ENCODE measurements at regions not wholly inside any gene's neighbourhood (a gene's known extent, or its start where the extent isn't known, plus 50 kb on each side); places are given as distances from the start of the nearest gene placed in this dataset.

GRCh38 chr16:80344570-80344969 is 196.2 kb upstream of the DYNLRB2 start:
- TF ChIP-seq, protein P1, sequence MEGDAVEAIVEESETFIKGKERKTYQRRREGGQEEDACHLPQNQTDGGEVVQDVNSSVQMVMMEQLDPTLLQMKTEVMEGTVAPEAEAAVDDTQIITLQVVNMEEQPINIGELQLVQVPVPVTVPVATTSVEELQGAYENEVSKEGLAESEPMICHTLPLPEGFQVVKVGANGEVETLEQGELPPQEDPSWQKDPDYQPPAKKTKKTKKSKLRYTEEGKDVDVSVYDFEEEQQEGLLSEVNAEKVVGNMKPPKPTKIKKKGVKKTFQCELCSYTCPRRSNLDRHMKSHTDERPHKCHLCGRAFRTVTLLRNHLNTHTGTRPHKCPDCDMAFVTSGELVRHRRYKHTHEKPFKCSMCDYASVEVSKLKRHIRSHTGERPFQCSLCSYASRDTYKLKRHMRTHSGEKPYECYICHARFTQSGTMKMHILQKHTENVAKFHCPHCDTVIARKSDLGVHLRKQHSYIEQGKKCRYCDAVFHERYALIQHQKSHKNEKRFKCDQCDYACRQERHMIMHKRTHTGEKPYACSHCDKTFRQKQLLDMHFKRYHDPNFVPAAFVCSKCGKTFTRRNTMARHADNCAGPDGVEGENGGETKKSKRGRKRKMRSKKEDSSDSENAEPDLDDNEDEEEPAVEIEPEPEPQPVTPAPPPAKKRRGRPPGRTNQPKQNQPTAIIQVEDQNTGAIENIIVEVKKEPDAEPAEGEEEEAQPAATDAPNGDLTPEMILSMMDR (IDR thresholded peaks at IDR 0.05; ENCODE audit: insufficient read depth, low read depth, low read length), result no peak
- CTCF ChIA-PET, result interaction anchor here (1.5 kb wide), 1 partner anchor 14 kb away, joined by 3 read pairs; no protein-coding TSS in a partner anchor
- POLR2A ChIA-PET, result no interaction called here
- Histone ChIP-seq H3K36me3 (ENCODE audit: control insufficient read depth, insufficient read depth, low read length) (no peaks in the 10 kb centered on the region), H3K27me3 (ENCODE audit: control insufficient read depth, insufficient read depth, low read length) (no peaks in the 10 kb centered on the region; the same call in 1 of the 2 replicates), H3K4me3 (ENCODE audit: low read depth, low read length) (no peak overlapping the region)
- DNase-seq (ENCODE audit: low read depth), result no peak

DNA sequence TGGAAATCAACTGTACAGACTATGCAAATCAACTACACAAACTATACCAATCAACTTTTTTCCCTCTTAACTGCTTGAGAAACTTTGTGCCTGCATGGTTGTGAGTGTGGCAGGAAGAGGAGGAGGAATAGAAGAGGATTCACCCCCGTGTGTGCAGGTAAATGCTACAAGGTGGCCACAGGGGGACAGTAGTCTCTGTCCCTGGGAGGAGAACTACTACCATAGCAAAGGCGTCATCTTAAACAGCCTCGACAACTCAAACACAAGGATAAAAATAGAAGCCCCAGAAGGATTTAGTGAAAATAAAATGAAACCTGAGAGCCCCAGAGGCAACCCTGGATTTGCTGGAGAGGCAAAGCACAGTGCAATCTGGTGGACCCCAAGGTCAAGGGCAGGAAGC is 199.5 kb upstream of the DYNLRB2 start:
- POLR2A ChIA-PET, result no interaction called here
- Histone ChIP-seq H3K36me3 (ENCODE audit: control insufficient read depth, insufficient read depth, low read length) (no peaks in the 10 kb centered on the region), H3K27me3 (ENCODE audit: control insufficient read depth, insufficient read depth, low read length) (no peaks in the 10 kb centered on the region; the same call in 1 of the 2 replicates), H3K4me3 (ENCODE audit: low read depth, low read length) (no peak overlapping the region)
- TF ChIP-seq, protein P1 (IDR thresholded peaks at IDR 0.05; ENCODE audit: insufficient read depth, low read depth, low read length), result no peak
- DNase-seq (ENCODE audit: low read depth), result no peak
- CTCF ChIA-PET, result no interaction called here

DNA sequence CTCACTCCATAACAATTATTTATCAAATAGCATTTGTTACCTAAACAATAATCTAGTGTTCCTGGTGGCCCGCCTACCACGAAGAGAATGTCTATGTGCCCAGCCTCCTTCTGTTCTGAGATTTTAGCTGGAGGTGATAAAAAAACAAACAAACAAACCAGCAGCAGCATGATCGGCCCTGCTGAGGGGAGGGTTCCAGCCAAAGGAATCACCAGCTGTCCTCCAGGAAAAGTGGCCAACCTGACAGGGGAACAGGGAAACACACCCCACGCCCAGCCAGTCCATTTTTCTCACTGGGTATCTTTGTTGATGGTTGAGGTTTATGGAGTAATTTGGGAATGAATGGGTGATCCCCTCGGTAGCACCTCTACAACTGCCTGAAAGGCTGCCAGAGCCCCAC is 203.0 kb upstream of the DYNLRB2 start:
- CTCF ChIA-PET, result no interaction called here
- Histone ChIP-seq H3K27me3 (ENCODE audit: control insufficient read depth, insufficient read depth, low read length) (no peaks in the 10 kb centered on the region; the same call in 1 of the 2 replicates), H3K4me3 (ENCODE audit: low read depth, low read length) (no peak overlapping the region), H3K36me3 (ENCODE audit: control insufficient read depth, insufficient read depth, low read length) (no peaks in the 10 kb centered on the region)
- no peak for DNase-seq (ENCODE audit: low read depth)
- TF ChIP-seq, protein P1 (IDR thresholded peaks at IDR 0.05; ENCODE audit: insufficient read depth, low read depth, low read length), result no peak
- POLR2A ChIA-PET, result no interaction called here

- CTCF ChIA-PET, result interaction anchor here (0.6 to 1.1 kb wide), 3 partner anchors 9 to 15 kb away, joined by 3 read pairs; no protein-coding TSS in a partner anchor
- TF ChIP-seq, protein P1 (IDR thresholded peaks at IDR 0.05; ENCODE audit: insufficient read depth, low read depth, low read length), result no peak
- POLR2A ChIA-PET, result interaction anchor here (0.8 kb wide), 1 partner anchor 9 kb away, joined by 3 read pairs; no protein-coding TSS in a partner anchor
- Histone ChIP-seq H3K27me3 (ENCODE audit: control insufficient read depth, insufficient read depth, low read length) (no peaks in the 10 kb centered on the region), H3K36me3 (ENCODE audit: control insufficient read depth, insufficient read depth, low read length) (no peaks in the 10 kb centered on the region), H3K4me3 (ENCODE audit: low read depth, low read length) (no peak overlapping the region)
- DNase-seq (ENCODE audit: low read depth), result no peak
Observed at GRCh38 chr16:80330803-80331202, 210.0 kb upstream of the DYNLRB2 start.

DNA sequence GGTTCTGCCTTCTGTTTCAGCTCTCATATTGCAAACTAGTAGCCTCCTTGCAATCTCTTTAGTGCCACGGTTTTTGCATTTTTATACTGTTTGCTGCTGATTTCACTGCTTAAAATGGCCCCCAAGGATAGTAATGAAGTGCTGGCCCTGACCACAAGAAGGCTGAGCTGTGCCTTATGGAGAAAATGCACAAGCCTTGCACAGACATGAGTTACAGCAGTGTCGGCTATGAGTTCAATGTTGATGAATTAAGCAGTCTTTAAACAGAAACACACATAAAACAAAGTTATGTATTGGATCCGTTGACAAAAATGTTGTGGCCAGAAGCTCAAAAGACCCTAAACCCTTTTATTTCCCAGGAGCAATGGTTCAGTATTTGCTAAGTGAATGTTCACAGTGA is 210.6 kb upstream of the DYNLRB2 start:
- Histone ChIP-seq H3K27me3 (ENCODE audit: control insufficient read depth, insufficient read depth, low read length) (no peaks in the 10 kb centered on the region), H3K4me3 (ENCODE audit: low read depth, low read length) (no peak overlapping the region), H3K36me3 (ENCODE audit: control insufficient read depth, insufficient read depth, low read length) (no peaks in the 10 kb centered on the region)
- ChIA-PET POLR2A (no interaction called here), CTCF (interaction anchor here (0.6 to 1.1 kb wide), 3 partner anchors 9 to 16 kb away, joined by 3 read pairs; no protein-coding TSS in a partner anchor)
- no peak for DNase-seq (ENCODE audit: low read depth)
- TF ChIP-seq, protein P1 (IDR thresholded peaks at IDR 0.05; ENCODE audit: insufficient read depth, low read depth, low read length), result no peak

Data from BJ (cell line).